Thoracic aorta (tissue), 2 donors: ENCODE measurements at regions not wholly inside any gene's neighbourhood (a gene's known extent, or its start where the extent isn't known, plus 50 kb on each side); places are given as distances from the start of the nearest gene placed in this dataset.

ENCODE experiments used
- ATAC-seq: fragments of 150-250 bp; one replicate; pipeline ENCODE4 v1.8.0; 2017; ENCODE audit warnings: low read depth; ENCODE audit not compliant: insufficient number of reproducible peaks, low FRiP score
- DNase-seq: peaks from one replicate; pipeline ENCODE4 v3.0.0-alpha.2; 2020; ENCODE audit warnings: low spot score
- H3K27ac ChIP-seq, 2 donors: fragments of 200-600 bp; sonication (generic); 1 replicate in 1 of 2; 2 replicates in 1 of 2; pipeline ENCODE4 v1.5.1; 2016; ENCODE audit warnings: mild to moderate bottlenecking in 2 of 2, moderate library complexity in 2 of 2
- H3K27me3 ChIP-seq: fragments of 200-600 bp; sonication (generic); replicated peaks from 2 replicates; pipeline ENCODE4 v1.6.0; 2016; ENCODE audit warnings: mild to moderate bottlenecking; ENCODE audit not compliant: insufficient read depth
- H3K36me3 ChIP-seq: fragments of 200-600 bp; sonication (generic); one replicate; pipeline ENCODE4 v1.5.1; 2016
- H3K4me1 ChIP-seq, 2 donors: fragments of 200-600 bp; sonication (generic); 1 replicate in 1 of 2; 2 replicates in 1 of 2; pipeline versions ENCODE4 v1.5.1 to v1.6.0; 2016; ENCODE audit warnings: low read depth in 2 of 2, mild to moderate bottlenecking in 1 of 2; ENCODE audit not compliant: control insufficient read depth in 1 of 2
- H3K4me3 ChIP-seq: fragments of 200-600 bp; sonication (generic); 2 replicates; pipeline ENCODE4 v1.5.1; 2016; ENCODE audit warnings: mild to moderate bottlenecking
- H3K9me3 ChIP-seq: fragments of 200-600 bp; sonication (generic); 2 replicates; pipeline ENCODE4 v1.5.1; 2016
- TF ChIP-seq, protein P1 (sequence below): fragments of 200-600 bp; sonication (generic); IDR thresholded peaks from one replicate; pipeline ENCODE4 v1.5.1; 2019; ENCODE audit warnings: antibody characterized with exemption

DNA sequence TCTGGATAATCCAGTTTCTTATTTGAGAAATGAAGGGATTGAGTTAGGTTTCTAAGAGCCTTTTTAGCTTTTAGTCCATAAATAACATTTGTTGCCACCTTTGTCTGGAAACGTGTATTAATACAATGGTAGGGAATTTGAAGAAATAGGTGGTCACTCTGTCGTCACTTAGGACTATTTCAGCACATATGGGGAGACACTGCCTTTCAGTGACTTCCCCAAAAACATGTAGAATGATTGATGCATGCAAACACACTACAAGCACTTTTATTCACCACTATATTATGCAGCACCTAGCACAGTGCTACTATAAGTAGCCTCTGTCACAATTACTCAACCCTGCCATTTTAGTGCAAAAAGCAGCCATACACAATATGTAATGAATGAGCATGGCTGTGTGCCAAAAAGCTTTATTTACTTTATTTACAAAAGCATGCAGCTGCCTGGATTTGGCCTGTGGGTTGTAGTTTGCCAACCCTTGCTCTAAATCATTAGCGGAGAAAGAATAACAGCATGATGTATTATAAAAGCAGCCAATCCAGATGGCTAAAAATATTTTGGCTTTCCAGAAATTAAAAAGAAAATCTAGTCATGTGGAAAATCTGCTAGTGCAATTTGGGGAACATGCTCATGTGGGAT, 154.2 kb upstream of the HMHB1 start:
- Histone ChIP-seq H3K27me3 (no peaks in the 10 kb centered on the region), H3K36me3 (no peaks in the 10 kb centered on the region), H3K9me3 (no peaks in the 10 kb centered on the region), H3K4me3 (no peak overlapping the region), H3K4me1 (peaks cover 3 to 7% of the 10 kb centered on the region in 2 donors), H3K27ac (no peak overlapping the region)
- ATAC-seq (no peak), DNase-seq (no peak)
- TF ChIP-seq, protein P1, sequence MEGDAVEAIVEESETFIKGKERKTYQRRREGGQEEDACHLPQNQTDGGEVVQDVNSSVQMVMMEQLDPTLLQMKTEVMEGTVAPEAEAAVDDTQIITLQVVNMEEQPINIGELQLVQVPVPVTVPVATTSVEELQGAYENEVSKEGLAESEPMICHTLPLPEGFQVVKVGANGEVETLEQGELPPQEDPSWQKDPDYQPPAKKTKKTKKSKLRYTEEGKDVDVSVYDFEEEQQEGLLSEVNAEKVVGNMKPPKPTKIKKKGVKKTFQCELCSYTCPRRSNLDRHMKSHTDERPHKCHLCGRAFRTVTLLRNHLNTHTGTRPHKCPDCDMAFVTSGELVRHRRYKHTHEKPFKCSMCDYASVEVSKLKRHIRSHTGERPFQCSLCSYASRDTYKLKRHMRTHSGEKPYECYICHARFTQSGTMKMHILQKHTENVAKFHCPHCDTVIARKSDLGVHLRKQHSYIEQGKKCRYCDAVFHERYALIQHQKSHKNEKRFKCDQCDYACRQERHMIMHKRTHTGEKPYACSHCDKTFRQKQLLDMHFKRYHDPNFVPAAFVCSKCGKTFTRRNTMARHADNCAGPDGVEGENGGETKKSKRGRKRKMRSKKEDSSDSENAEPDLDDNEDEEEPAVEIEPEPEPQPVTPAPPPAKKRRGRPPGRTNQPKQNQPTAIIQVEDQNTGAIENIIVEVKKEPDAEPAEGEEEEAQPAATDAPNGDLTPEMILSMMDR = no peak

DNA sequence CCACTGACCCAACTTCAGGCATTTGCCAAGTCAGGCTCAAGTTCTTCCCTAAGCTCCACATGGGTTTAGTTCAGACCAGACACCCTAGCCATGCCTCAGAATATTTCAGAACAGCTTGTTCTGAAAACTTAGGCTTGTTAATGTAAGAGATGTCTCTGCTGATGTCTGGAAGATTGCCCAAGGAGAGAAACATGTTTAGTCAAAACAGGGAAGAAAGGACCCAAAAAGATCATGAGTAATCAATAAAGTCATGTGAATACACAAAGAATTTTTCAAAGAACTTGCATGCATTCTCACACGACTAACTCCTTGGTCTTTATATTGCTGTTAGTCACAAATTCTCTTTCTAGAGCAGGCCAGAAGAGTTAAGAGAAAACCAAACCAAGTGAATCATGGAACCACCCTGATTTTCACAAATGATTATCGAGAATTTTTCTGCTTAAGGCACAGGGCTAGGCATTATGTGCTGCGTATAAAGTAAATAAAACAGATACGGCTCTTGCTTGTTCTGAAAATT, 158.1 kb upstream of the HMHB1 start:
- no peak for ATAC-seq
- DNase-seq = no peak
- TF ChIP-seq, protein P1 = no peak
- Histone ChIP-seq H3K9me3 (no peaks in the 10 kb centered on the region), H3K27ac (no peak overlapping the region), H3K27me3 (no peaks in the 10 kb centered on the region), H3K36me3 (no peaks in the 10 kb centered on the region), H3K4me1 (peaks cover 5 to 16% of the 10 kb centered on the region in 2 donors), H3K4me3 (no peak overlapping the region)

DNA sequence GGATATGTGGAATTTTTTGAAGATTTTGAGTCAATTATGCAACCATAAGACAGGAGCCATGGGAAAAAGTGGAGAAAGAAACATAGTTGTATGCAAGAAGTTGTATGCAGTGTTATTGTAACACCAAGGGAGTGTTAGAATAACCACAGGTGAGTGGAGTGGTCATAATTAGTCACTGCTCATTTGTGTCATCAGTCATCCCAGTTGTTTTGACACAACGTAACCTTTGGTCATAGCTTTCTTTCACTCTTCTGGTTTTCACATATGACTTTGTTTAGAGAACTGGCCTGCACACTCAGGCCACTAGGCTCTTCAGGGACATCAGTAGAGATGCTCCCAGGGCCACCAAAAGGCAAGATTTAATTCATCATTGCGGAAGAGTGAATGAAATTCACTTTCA, 158.7 kb upstream of the HMHB1 start:
- TF ChIP-seq, protein P1 = no peak
- no peak for ATAC-seq

DNA sequence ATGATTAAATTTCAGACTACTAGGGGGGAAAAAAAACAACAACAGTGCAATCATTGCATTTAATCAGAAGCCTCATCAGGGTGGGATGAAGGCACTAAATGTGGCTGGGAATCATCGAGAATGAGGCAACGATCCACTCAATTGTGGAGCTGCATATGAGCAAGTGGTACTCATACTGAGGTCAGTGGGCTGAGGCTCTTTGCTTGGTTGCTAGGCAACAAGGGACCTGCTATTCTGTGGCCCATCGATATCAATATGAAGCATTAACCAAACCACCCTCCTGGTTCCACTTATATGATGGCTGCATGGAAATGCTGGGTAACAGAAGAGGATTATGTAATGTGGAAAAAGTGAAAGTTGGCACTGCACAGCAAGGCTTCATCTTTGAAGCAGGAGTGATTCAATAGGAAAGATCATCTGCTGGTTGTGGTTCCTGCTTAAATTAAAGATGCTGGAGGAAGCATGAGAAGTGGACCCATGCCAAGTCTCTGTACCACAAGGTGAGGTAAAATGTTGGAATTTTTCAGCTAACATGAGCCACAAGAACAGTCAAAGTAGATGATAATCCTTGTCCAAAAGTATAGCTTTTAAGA, 159.8 kb upstream of the HMHB1 start:
- Histone ChIP-seq H3K27me3 (no peaks in the 10 kb centered on the region), H3K9me3 (no peaks in the 10 kb centered on the region), H3K36me3 (no peaks in the 10 kb centered on the region), H3K27ac (no peak overlapping the region), H3K4me1 (peaks cover 2 to 16% of the 10 kb centered on the region in 2 donors), H3K4me3 (no peak overlapping the region)
- TF ChIP-seq, protein P1 = no peak
- no peak for DNase-seq
- no peak for ATAC-seq

More for the DNA sequence above, 158.7 kb upstream of the HMHB1 start:
- H3K4me3 ChIP-seq = no peak overlapping the region
- H3K4me1 ChIP-seq = peaks cover 5 to 16% of the 10 kb centered on the region in 2 donors
- DNase-seq = no peak
- no peak overlapping the region for H3K27ac ChIP-seq
- H3K9me3 ChIP-seq = no peaks in the 10 kb centered on the region
- H3K36me3 ChIP-seq = no peaks in the 10 kb centered on the region
- no peaks in the 10 kb centered on the region for H3K27me3 ChIP-seq

DNA sequence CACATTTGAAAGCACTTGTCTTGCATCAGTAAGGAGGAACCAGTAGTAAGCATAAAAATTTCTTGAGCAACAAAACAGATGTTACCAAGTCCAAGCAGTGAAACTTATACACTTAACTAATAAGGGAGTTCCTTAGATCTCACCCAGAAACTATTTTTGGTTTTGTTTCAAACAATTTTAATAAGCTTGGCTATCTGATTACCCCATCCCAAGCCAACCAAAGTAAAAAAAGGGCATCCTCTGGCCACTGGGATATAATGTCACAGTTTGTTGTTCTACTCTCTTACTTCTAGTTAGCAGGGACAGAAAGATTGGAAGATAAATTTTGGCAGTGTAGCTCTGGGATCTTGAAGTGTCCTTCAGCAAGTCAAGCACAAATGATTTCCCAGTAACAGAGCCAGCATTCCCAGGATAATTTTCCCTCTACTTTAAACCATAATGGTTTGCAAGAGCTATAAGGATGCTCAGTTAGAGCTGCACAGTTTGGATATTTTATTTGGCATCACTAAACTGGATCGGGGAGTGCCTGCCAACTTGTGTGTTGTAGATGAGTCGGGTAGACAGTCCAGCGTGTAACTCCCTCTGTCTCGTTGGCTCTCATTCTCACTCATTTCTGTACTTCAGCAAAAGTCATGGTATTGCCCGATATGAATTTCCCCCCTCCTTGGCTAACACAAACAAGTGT, 161.9 kb upstream of the HMHB1 start:
- no peak for ATAC-seq
- DNase-seq = no peak
- Histone ChIP-seq H3K4me1 (peaks cover 2 to 16% of the 10 kb centered on the region in 2 donors), H3K27me3 (no peaks in the 10 kb centered on the region), H3K9me3 (no peaks in the 10 kb centered on the region), H3K4me3 (no peak overlapping the region), H3K36me3 (no peaks in the 10 kb centered on the region), H3K27ac (no peak overlapping the region)
- TF ChIP-seq, protein P1 = no peak
